Hindlimb muscle (tissue), 1 donor: ENCODE measurements at regions not wholly inside any gene's neighbourhood (a gene's known extent, or its start where the extent isn't known, plus 50 kb on each side); places are given as distances from the start of the nearest gene placed in this dataset.
"Not testable (repeated sequence)": the region's sequence is repeated elsewhere in the genome, so short reads cannot be mapped to it uniquely, and the experiment has no call there.

Experiments used
- DNase-seq: peaks from one replicate; pipeline ENCODE4 v3.0.0-alpha.2; 2013

GRCh38 chr6:163752446-163752845 is 337.9 kb downstream of the QKI start:
- DNase-seq = no peak

GRCh38 chr6:163751032-163751525 is 336.6 kb downstream of the QKI start:
- no peak for DNase-seq

- DNase-seq = no peak
Observed at GRCh38 chr6:163750431-163751031, 336.0 kb downstream of the QKI start.

- DNase-seq = no peak
Observed at GRCh38 chr6:163748886-163749285, 334.4 kb downstream of the QKI start.

GRCh38 chr6:163748036-163748435 is 333.5 kb downstream of the QKI start:
- no peak for DNase-seq

GRCh38 chr6:163747058-163747457 is 332.5 kb downstream of the QKI start:
- not testable (repeated sequence) for DNase-seq

GRCh38 chr6:163745536-163746400 is 331.2 kb downstream of the QKI start:
- DNase-seq = peak; percentile 63

GRCh38 chr6:163744256-163744925 is 329.9 kb downstream of the QKI start:
- DNase-seq = no peak

- DNase-seq = no peak
Observed at GRCh38 chr6:163743796-163744195, 329.3 kb downstream of the QKI start.

- no peak for DNase-seq
Observed at GRCh38 chr6:163741743-163742363, 327.3 kb downstream of the QKI start.

- DNase-seq = no peak
Observed at GRCh38 chr6:163741342-163741741, 326.8 kb downstream of the QKI start.

- no peak for DNase-seq
Observed at GRCh38 chr6:163739966-163740365, 325.4 kb downstream of the QKI start.

- peak; percentile 64 for DNase-seq
Observed at GRCh38 chr6:163739408-163739725, 324.8 kb downstream of the QKI start.

- DNase-seq = peak; percentile 41
Observed at GRCh38 chr6:163738725-163739407, 324.3 kb downstream of the QKI start.

GRCh38 chr6:163738304-163738703 is 323.8 kb downstream of the QKI start:
- no peak for DNase-seq

- DNase-seq = no peak
Observed at GRCh38 chr6:163735076-163735475, 320.6 kb downstream of the QKI start.

- no peak for DNase-seq
Observed at GRCh38 chr6:163733061-163733460, 318.5 kb downstream of the QKI start.

GRCh38 chr6:163732479-163732878 is 318.0 kb downstream of the QKI start:
- DNase-seq = no peak

- not testable (repeated sequence) for DNase-seq
Observed at GRCh38 chr6:163732014-163732351, 317.5 kb downstream of the QKI start.

GRCh38 chr6:163731215-163732013 is 316.9 kb downstream of the QKI start:
- DNase-seq = no peak
